Aorta (tissue), 5 donors: ENCODE measurements at regions not wholly inside any gene's neighbourhood (a gene's known extent, or its start where the extent isn't known, plus 50 kb on each side); places are given as distances from the start of the nearest gene placed in this dataset.

ENCODE experiments used
- ATAC-seq: fragments of 200-7000 bp; cut with Tn5 transposase; one replicate; pipeline ENCODE4 v1.9.1; 2022; ENCODE audit warnings: moderate library complexity; ENCODE audit not compliant: low FRiP score
- DNase-seq, 2 donors: peaks; one replicate each; pipeline ENCODE4 v3.0.0-alpha.2; 2020
- H3K27ac ChIP-seq, 2 donors: one replicate each; pipeline ENCODE4 v1.5.1; 2013; ENCODE audit warnings: low read length in 2 of 2, mild to moderate bottlenecking in 2 of 2, moderate library complexity in 2 of 2, control low read depth in 1 of 2, inconsistent platforms in 1 of 2, low read depth in 1 of 2
- H3K27me3 ChIP-seq, 2 donors: one replicate each; pipeline ENCODE4 v1.6.1; 2013; ENCODE audit warnings: control low read depth in 1 of 2, low read length in 1 of 2, mild to moderate bottlenecking in 1 of 2, moderate library complexity in 1 of 2; ENCODE audit not compliant: insufficient read depth in 2 of 2, control insufficient read depth in 1 of 2
- H3K36me3 ChIP-seq, 2 donors: one replicate each; pipeline ENCODE4 v1.6.1; 2013; ENCODE audit warnings: control low read depth in 1 of 2, low read length in 1 of 2, mild to moderate bottlenecking in 1 of 2; ENCODE audit not compliant: insufficient read depth in 2 of 2, control insufficient read depth in 1 of 2
- H3K4me1 ChIP-seq, 2 donors: one replicate each; pipeline ENCODE4 v1.6.1; 2013; ENCODE audit warnings: low read length in 2 of 2, control low read depth in 1 of 2, mild to moderate bottlenecking in 1 of 2, moderate library complexity in 1 of 2; ENCODE audit not compliant: insufficient read depth in 2 of 2, control insufficient read depth in 1 of 2
- H3K4me3 ChIP-seq, 2 donors: one replicate each; pipeline ENCODE4 v1.5.1; 2013; ENCODE audit warnings: low read length in 2 of 2, control low read depth in 1 of 2, mild to moderate bottlenecking in 1 of 2
- H3K9me3 ChIP-seq: one replicate; pipeline ENCODE4 v1.6.1; 2013; ENCODE audit warnings: mild to moderate bottlenecking, low read length; ENCODE audit not compliant: control insufficient read depth
- WGBS, 2 donors: extraction: QIAGEN DNeasy Blood & Tissue Kit; methylation state at CpG; one replicate each; pipeline ENCODE4 v1.1.7; 2013; 5-methylcytosine and 5-hydroxymethylcytosine counted together
- intact Hi-C, 2 donors: fragments of 100-400 bp; cut with DNase I; formaldehyde crosslinking; loops; one replicate each; pipeline versions ENCODE4 v1.14.2 to v1.15.0; 2022
- donor health status: healthy with polysubstance abuse.
- donor health status: Bipolar disorder and iron deficiency.
- donor health status: DM: no; HTN: no; CAD: no.
- donor health status: DM: no; HTN: no; CAD: no.
- donor health status: DM: yes; HTN: yes; CAD: no.

GRCh38 chr12:13769966-13770365 is 211.4 kb downstream of the GRIN2B start:
- Histone ChIP-seq H3K9me3 (no peaks in the 10 kb centered on the region), H3K36me3 (no peaks in the 10 kb centered on the region), H3K27ac (no peak overlapping the region), H3K4me1 (no peaks in the 10 kb centered on the region), H3K4me3 (no peak overlapping the region), H3K27me3 (no peaks in the 10 kb centered on the region)
- intact Hi-C loops: no loop called here
- ATAC-seq: no peak
- no peak for DNase-seq

- no peak overlapping the region for H3K27ac ChIP-seq
- intact Hi-C loops: no loop called here
- no peaks in the 10 kb centered on the region for H3K4me1 ChIP-seq
- no peak for DNase-seq
- H3K9me3 ChIP-seq: no peaks in the 10 kb centered on the region
- H3K27me3 ChIP-seq: no peaks in the 10 kb centered on the region
- no peak for ATAC-seq
- H3K36me3 ChIP-seq: no peaks in the 10 kb centered on the region
- 72 to 75% methylated on average over 4 of the region's 4 CpGs for WGBS, 2 donors
- H3K4me3 ChIP-seq: no peak overlapping the region
These were observed 212.1 kb downstream of the GRIN2B start for GRCh38 chr12:13769273-13769672.

- no peaks in the 10 kb centered on the region for H3K36me3 ChIP-seq
- DNase-seq (no peak), ATAC-seq (no peak)
- H3K4me1 ChIP-seq: no peaks in the 10 kb centered on the region
- no peaks in the 10 kb centered on the region for H3K9me3 ChIP-seq
- 74 to 77% methylated on average over 6 of the region's 6 CpGs for WGBS, 2 donors
- no peak overlapping the region for H3K4me3 ChIP-seq
- intact Hi-C loops: no loop called here
- H3K27ac ChIP-seq: no peak overlapping the region
- no peaks in the 10 kb centered on the region for H3K27me3 ChIP-seq
These were observed 216.7 kb downstream of the GRIN2B start for GRCh38 chr12:13764748-13765147.

GRCh38 chr12:13749389-13749788 is 232.0 kb downstream of the GRIN2B start:
- Histone ChIP-seq H3K27me3 (no peaks in the 10 kb centered on the region), H3K27ac (no peak overlapping the region), H3K9me3 (no peaks in the 10 kb centered on the region), H3K4me1 (peaks cover 0 to 2% of the 10 kb centered on the region in 2 donors), H3K4me3 (no peak overlapping the region), H3K36me3 (no peaks in the 10 kb centered on the region)
- no peak for DNase-seq
- intact Hi-C loops: no loop called here
- 10 to 15% methylated on average over 1 of the region's 1 CpG for WGBS, 2 donors
- no peak for ATAC-seq

GRCh38 chr12:13745111-13745860 is 236.1 kb downstream of the GRIN2B start:
- WGBS, 2 donors: 50 to 52% methylated on average over 6 of the region's 6 CpGs
- Histone ChIP-seq H3K36me3 (no peaks in the 10 kb centered on the region), H3K27ac (no peak overlapping the region), H3K4me1 (peaks cover 0 to 2% of the 10 kb centered on the region in 2 donors), H3K4me3 (no peak overlapping the region), H3K9me3 (no peaks in the 10 kb centered on the region), H3K27me3 (no peaks in the 10 kb centered on the region)
- intact Hi-C loops: no loop called here
- ATAC-seq (no peak), DNase-seq (no peak)

- peaks cover 0 to 2% of the 10 kb centered on the region in 2 donors for H3K4me1 ChIP-seq
- WGBS, 2 donors: 52 to 54% methylated on average over 9 of the region's 9 CpGs
- DNase-seq: no peak
- no peaks in the 10 kb centered on the region for H3K27me3 ChIP-seq
- H3K4me3 ChIP-seq: no peak overlapping the region
- no peak for ATAC-seq
- intact Hi-C loops: no loop called here
- no peak overlapping the region for H3K27ac ChIP-seq
- H3K36me3 ChIP-seq: no peaks in the 10 kb centered on the region
- no peaks in the 10 kb centered on the region for H3K9me3 ChIP-seq
These were observed 236.8 kb downstream of the GRIN2B start for GRCh38 chr12:13744561-13744960.

- 51 to 57% methylated on average over 6 of the region's 6 CpGs for WGBS, 2 donors
- H3K4me1 ChIP-seq: no peaks in the 10 kb centered on the region
- ATAC-seq: no peak
- intact Hi-C loops: no loop called here
- H3K9me3 ChIP-seq: no peaks in the 10 kb centered on the region
- H3K4me3 ChIP-seq: no peak overlapping the region
- no peaks in the 10 kb centered on the region for H3K27me3 ChIP-seq
- H3K36me3 ChIP-seq: no peaks in the 10 kb centered on the region
- no peak for DNase-seq
- H3K27ac ChIP-seq: no peak overlapping the region
These were observed 241.3 kb downstream of the GRIN2B start for GRCh38 chr12:13740149-13740545.

GRCh38 chr12:13735734-13736133 is 245.7 kb downstream of the GRIN2B start:
- WGBS, 2 donors: 77 to 83% methylated on average over 5 of the region's 5 CpGs
- Histone ChIP-seq H3K27me3 (no peaks in the 10 kb centered on the region), H3K4me3 (no peak overlapping the region), H3K36me3 (no peaks in the 10 kb centered on the region), H3K4me1 (no peaks in the 10 kb centered on the region), H3K9me3 (no peaks in the 10 kb centered on the region), H3K27ac (no peak overlapping the region)
- DNase-seq (no peak), ATAC-seq (no peak)
- intact Hi-C loops: no loop called here

GRCh38 chr12:13734584-13735152 is 246.7 kb downstream of the GRIN2B start:
- Histone ChIP-seq H3K4me3 (no peak overlapping the region), H3K27ac (no peak overlapping the region), H3K36me3 (no peaks in the 10 kb centered on the region), H3K4me1 (no peaks in the 10 kb centered on the region), H3K9me3 (no peaks in the 10 kb centered on the region), H3K27me3 (no peaks in the 10 kb centered on the region)
- WGBS, 2 donors: 47 to 49% methylated on average over 2 of the region's 2 CpGs
- intact Hi-C loops: no loop called here
- no peak for DNase-seq
- no peak for ATAC-seq
